ENCODE measurements at regions not wholly inside any gene's neighbourhood (a gene's known extent, or its start where the extent isn't known, plus 50 kb on each side); places are given as distances from the start of the nearest gene placed in this dataset.

GRCh38 chrX:40459571-40460158 is 121.1 kb upstream of the ATP6AP2 start:
- in situ Hi-C loops (cut with MboI; ENCODE audit: low sequenced_read_pairs), result no loop called here

GRCh38 chrX:40457406-40457805 is 123.4 kb upstream of the ATP6AP2 start:
- in situ Hi-C loops (cut with MboI; ENCODE audit: low sequenced_read_pairs), result no loop called here

GRCh38 chrX:40452031-40452430 is 128.7 kb upstream of the ATP6AP2 start:
- in situ Hi-C loops (cut with MboI; ENCODE audit: low sequenced_read_pairs), result no loop called here

- in situ Hi-C loops (cut with MboI; ENCODE audit: low sequenced_read_pairs), result no loop called here
Measured at GRCh38 chrX:40449956-40450706, 130.6 kb upstream of the ATP6AP2 start.

- in situ Hi-C loops (cut with MboI; ENCODE audit: low sequenced_read_pairs), result no loop called here
Measured at GRCh38 chrX:40449396-40449795, 131.4 kb upstream of the ATP6AP2 start.

GRCh38 chrX:40448793-40449192 is 132.0 kb upstream of the ATP6AP2 start:
- in situ Hi-C loops (cut with MboI; ENCODE audit: low sequenced_read_pairs), result no loop called here

GRCh38 chrX:40446921-40447320 is 133.8 kb upstream of the ATP6AP2 start:
- in situ Hi-C loops (cut with MboI; ENCODE audit: low sequenced_read_pairs), result no loop called here

- in situ Hi-C loops (cut with MboI; ENCODE audit: low sequenced_read_pairs), result no loop called here
Measured at GRCh38 chrX:40445691-40446090, 135.1 kb upstream of the ATP6AP2 start.

GRCh38 chrX:40444798-40445496 is 135.8 kb upstream of the ATP6AP2 start:
- in situ Hi-C loops (cut with MboI; ENCODE audit: low sequenced_read_pairs), result no loop called here

GRCh38 chrX:40444133-40444532 is 136.6 kb upstream of the ATP6AP2 start:
- in situ Hi-C loops (cut with MboI; ENCODE audit: low sequenced_read_pairs), result no loop called here

GRCh38 chrX:40440866-40441265 is 139.9 kb upstream of the ATP6AP2 start:
- in situ Hi-C loops (cut with MboI; ENCODE audit: low sequenced_read_pairs), result no loop called here

GRCh38 chrX:40439625-40440532 is 140.9 kb upstream of the ATP6AP2 start:
- in situ Hi-C loops (cut with MboI; ENCODE audit: low sequenced_read_pairs), result no loop called here

GRCh38 chrX:40437348-40437747 is 143.4 kb upstream of the ATP6AP2 start:
- in situ Hi-C loops (cut with MboI; ENCODE audit: low sequenced_read_pairs), result no loop called here

GRCh38 chrX:40434947-40435346 is 145.8 kb upstream of the ATP6AP2 start:
- in situ Hi-C loops (cut with MboI; ENCODE audit: low sequenced_read_pairs), result no loop called here

GRCh38 chrX:40434443-40434842 is 146.3 kb upstream of the ATP6AP2 start:
- in situ Hi-C loops (cut with MboI; ENCODE audit: low sequenced_read_pairs), result no loop called here

GRCh38 chrX:40433160-40433559 is 147.6 kb upstream of the ATP6AP2 start:
- in situ Hi-C loops (cut with MboI; ENCODE audit: low sequenced_read_pairs), result no loop called here

- in situ Hi-C loops (cut with MboI; ENCODE audit: low sequenced_read_pairs), result no loop called here
Measured at GRCh38 chrX:40424259-40424658, 156.5 kb upstream of the ATP6AP2 start.

- in situ Hi-C loops (cut with MboI; ENCODE audit: low sequenced_read_pairs), result no loop called here
Measured at GRCh38 chrX:40423299-40423698, 157.5 kb upstream of the ATP6AP2 start.

GRCh38 chrX:40422021-40422420 is 158.7 kb upstream of the ATP6AP2 start:
- in situ Hi-C loops (cut with MboI; ENCODE audit: low sequenced_read_pairs), result no loop called here

- in situ Hi-C loops (cut with MboI; ENCODE audit: low sequenced_read_pairs), result no loop called here
Measured at GRCh38 chrX:40420899-40421729, 159.7 kb upstream of the ATP6AP2 start.

Measured in HL-60/S4 treated with retinoic acid at 250 ng/mL for 4 days and 3 days (cell line).